HG03060 (cell line): ENCODE measurements at regions not wholly inside any gene's neighbourhood (a gene's known extent, or its start where the extent isn't known, plus 50 kb on each side); places are given as distances from the start of the nearest gene placed in this dataset.

Experiments
- ATAC-seq: cut with Tn5 transposase; IDR thresholded peaks from one replicate; pipeline ENCODE4 v1.9.1; 2021; ENCODE audit warnings: low read depth, moderate number of reproducible peaks; ENCODE audit not compliant: unreplicated experiment

- no peak for ATAC-seq
Measured at GRCh38 chr12:93170928-93171327, 206.8 kb upstream of the NUDT4 start.

GRCh38 chr12:93173178-93173957 lies 204.4 kb upstream of the NUDT4 start:
- ATAC-seq: no peak

- no peak for ATAC-seq
Measured at GRCh38 chr12:93174048-93174447, 203.7 kb upstream of the NUDT4 start.

GRCh38 chr12:93174473-93174872 lies 203.3 kb upstream of the NUDT4 start:
- no peak for ATAC-seq

GRCh38 chr12:93176165-93176564 lies 201.6 kb upstream of the NUDT4 start:
- no peak for ATAC-seq

- ATAC-seq: no peak
Measured at GRCh38 chr12:93176610-93177126, 201.1 kb upstream of the NUDT4 start.

GRCh38 chr12:93177208-93178153 lies 200.2 kb upstream of the NUDT4 start:
- ATAC-seq: no peak

GRCh38 chr12:93178154-93178878 lies 199.4 kb upstream of the NUDT4 start:
- no peak for ATAC-seq

GRCh38 chr12:93179792-93180191 lies 197.9 kb upstream of the NUDT4 start:
- no peak for ATAC-seq

- ATAC-seq: no peak
Measured at GRCh38 chr12:93180566-93180965, 197.2 kb upstream of the NUDT4 start.

GRCh38 chr12:93181409-93181965 lies 196.2 kb upstream of the NUDT4 start:
- ATAC-seq: no peak

- no peak for ATAC-seq
Measured at GRCh38 chr12:93183940-93184671, 193.6 kb upstream of the NUDT4 start.

GRCh38 chr12:93184672-93185368 lies 192.9 kb upstream of the NUDT4 start:
- no peak for ATAC-seq

GRCh38 chr12:93185369-93185741 lies 192.4 kb upstream of the NUDT4 start:
- ATAC-seq: no peak

GRCh38 chr12:93186131-93186530 lies 191.6 kb upstream of the NUDT4 start:
- ATAC-seq: no peak

GRCh38 chr12:93186621-93187020 lies 191.1 kb upstream of the NUDT4 start:
- ATAC-seq: no peak

GRCh38 chr12:93191423-93191822 lies 186.3 kb upstream of the NUDT4 start:
- no peak for ATAC-seq

GRCh38 chr12:93191956-93192355 lies 185.8 kb upstream of the NUDT4 start:
- ATAC-seq: no peak

- ATAC-seq: no peak
Measured at GRCh38 chr12:93192878-93193277, 184.8 kb upstream of the NUDT4 start.
